ENCODE measurements at regions not wholly inside any gene's neighbourhood (a gene's known extent, or its start where the extent isn't known, plus 50 kb on each side); places are given as distances from the start of the nearest gene placed in this dataset.
"Not testable (repeated sequence)": the region's sequence is repeated elsewhere in the genome, so short reads cannot be mapped to it uniquely, and the experiment has no call there.

DNA sequence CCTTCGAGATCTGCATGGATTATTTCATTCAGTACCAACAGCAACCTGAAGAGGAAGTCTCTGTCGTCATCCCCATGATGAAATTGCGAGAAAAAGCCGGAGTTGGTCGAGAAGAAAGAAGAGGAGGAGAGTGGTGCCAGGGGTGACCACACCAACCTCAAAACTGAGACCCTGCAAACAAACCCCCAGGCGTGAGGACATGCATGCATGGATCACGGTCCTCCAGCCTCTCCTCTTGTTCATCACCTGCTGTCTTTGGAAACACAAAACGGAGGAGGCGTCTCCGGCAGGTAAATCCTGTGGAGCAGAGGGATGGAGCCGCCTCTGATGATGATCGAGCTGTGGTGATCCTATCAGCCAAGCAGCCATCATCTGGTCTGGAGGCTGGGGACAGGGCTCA is 114.4 kb upstream of the IRX2 start:
- Mint-ChIP-seq H3K4me3 (no peak overlapping the region), H3K27ac (no peak overlapping the region), H3K36me3 (ENCODE audit: low read depth) (no peaks in the 10 kb centered on the region), H3K9me3 (ENCODE audit: low read depth) (peaks cover 10% of the 10 kb centered on the region), H3K4me1 (no peaks in the 10 kb centered on the region), H3K27me3 (no peaks in the 10 kb centered on the region)
- ChIA-PET CTCF (no interaction called here), POLR2A (no interaction called here)
- DNase-seq (no peak), ATAC-seq (no peak)
- intact Hi-C loops (cut with DNase I, micrococcal nuclease): no loop called here

DNA sequence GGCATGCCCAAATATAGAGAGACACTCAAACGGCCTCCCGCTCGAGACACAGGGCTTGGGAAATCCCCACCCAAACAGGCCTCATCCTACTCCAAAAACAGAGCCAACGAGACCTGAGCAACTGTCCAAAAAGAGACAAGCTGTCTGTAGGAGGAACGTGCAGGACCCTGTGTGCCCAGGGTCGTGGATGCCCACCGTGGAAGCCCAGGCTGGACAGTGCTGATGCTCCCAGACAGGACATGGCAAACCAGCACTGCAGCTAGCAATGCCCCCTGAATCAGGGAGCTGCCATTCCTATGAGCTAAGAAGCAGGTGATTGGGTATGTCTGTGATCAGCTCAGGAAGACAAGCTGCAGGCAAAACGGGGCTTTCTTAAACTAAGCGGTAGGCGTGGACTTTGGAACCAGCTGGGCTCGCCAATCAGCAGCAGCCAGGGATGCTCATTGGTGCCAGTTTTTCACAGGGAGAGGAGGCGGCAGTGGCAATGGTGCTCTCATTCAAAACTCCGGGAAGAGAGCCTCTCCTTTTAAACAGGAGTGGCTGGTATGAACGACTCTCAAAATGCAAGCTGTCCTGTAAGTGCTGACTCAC is 113.1 kb upstream of the IRX2 start:
- H3K4me1 Mint-ChIP-seq: no peaks in the 10 kb centered on the region
- ATAC-seq (no peak), DNase-seq (no peak)
- ChIA-PET POLR2A (no interaction called here), CTCF (no interaction called here)
- no peak overlapping the region for H3K27ac Mint-ChIP-seq
- no peaks in the 10 kb centered on the region for H3K27me3 Mint-ChIP-seq
- intact Hi-C loops (cut with DNase I, micrococcal nuclease): no loop called here
- H3K9me3 Mint-ChIP-seq (ENCODE audit: low read depth): peaks cover 10% of the 10 kb centered on the region
- H3K36me3 Mint-ChIP-seq (ENCODE audit: low read depth): no peaks in the 10 kb centered on the region
- no peak overlapping the region for H3K4me3 Mint-ChIP-seq

DNA sequence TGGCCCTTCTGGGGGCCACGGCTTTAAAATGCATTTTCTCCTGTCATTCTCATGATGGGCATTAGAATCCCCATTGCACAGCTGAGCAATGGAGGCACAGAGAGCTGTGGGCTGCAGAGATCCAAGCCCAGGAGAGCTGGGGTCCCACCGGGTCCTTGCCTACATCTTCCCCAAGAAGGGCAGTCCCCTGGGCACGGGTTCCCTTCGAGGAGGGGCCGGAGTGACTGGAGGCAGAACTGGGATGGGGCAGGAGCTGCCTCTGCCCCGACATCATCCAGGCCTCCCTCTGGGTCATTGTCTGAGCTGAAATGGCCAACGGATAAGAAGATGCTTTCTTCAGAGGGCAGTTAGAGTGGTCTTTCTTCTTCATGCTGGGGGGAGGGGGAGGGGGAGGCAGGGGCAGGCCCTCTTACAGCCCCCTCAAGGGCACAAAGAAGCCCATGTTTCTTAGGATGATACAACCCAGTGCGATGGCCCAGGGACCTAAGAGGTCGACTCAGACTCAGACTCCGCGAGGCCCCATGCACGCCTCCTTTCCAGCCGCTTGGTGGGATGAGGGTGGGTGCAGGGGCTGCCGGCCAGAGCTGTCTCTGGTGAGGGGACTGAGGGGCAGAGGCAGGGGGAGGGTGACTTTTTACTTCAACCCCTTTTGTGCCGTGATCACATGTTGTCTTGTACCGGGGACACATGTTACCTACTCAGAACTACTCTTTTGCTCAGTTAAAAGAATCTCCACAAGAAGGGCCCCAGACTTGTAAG is 112.4 kb upstream of the IRX2 start:
- ATAC-seq: no peak
- no peaks in the 10 kb centered on the region for H3K27me3 Mint-ChIP-seq
- POLR2A ChIA-PET: no interaction called here
- no peak overlapping the region for H3K27ac Mint-ChIP-seq
- H3K4me1 Mint-ChIP-seq: no peaks in the 10 kb centered on the region
- intact Hi-C loops (cut with DNase I, micrococcal nuclease): no loop called here
- DNase-seq: no peak
- CTCF ChIA-PET: no interaction called here
- H3K4me3 Mint-ChIP-seq: no peak overlapping the region
- no peaks in the 10 kb centered on the region for H3K36me3 Mint-ChIP-seq (ENCODE audit: low read depth)
- H3K9me3 Mint-ChIP-seq (ENCODE audit: low read depth): peaks cover 6% of the 10 kb centered on the region

DNA sequence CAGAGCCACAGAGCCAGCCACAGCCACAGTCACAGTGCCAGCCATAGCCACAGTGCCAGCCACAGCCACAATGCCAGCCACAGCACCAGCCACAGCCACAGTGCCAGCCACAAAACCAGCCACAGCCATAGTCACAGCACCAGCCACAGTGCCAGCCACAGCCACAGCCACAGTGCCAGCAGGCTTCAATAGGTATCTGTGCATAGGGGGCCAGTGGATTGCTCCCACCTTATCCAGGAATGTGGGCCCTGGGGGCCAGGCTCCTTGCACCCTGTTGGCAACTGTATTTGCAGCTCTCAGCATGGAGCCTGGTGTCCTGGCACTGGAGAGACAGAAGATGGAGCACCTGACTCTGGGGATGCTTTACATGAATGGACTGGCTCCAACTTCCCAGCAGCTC is 111.7 kb upstream of the IRX2 start:
- no peak overlapping the region for H3K27ac Mint-ChIP-seq
- no peaks in the 10 kb centered on the region for H3K27me3 Mint-ChIP-seq
- H3K36me3 Mint-ChIP-seq (ENCODE audit: low read depth): no peaks in the 10 kb centered on the region
- no peak for DNase-seq
- intact Hi-C loops (cut with DNase I, micrococcal nuclease): no loop called here
- no peak overlapping the region for H3K4me3 Mint-ChIP-seq
- peaks cover 6% of the 10 kb centered on the region for H3K9me3 Mint-ChIP-seq (ENCODE audit: low read depth)
- no peak for ATAC-seq
- CTCF ChIA-PET: no interaction called here
- POLR2A ChIA-PET: no interaction called here
- no peaks in the 10 kb centered on the region for H3K4me1 Mint-ChIP-seq

DNA sequence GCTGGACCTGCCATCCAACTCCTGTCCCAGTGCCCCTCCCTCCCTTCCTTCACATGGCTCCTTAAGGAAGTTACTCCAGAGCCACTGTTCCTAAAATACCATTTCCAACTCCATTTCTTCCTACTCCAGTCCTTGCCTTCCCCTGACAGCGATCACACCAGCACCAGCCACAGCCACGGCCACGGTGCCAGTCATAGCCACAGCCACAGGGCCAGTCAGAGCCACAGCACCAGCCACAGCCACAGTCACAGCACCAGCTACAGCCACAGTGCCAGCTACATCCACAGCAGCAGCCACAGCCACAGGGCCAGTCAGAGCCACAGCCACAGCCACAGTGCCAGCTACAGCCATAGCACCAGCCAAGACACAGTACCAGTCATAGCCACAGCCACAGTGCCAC is 110.7 kb upstream of the IRX2 start:
- ATAC-seq; intact Hi-C loops (cut with DNase I, micrococcal nuclease); POLR2A ChIA-PET; DNase-seq; H3K9me3 Mint-ChIP-seq (ENCODE audit: low read depth); H3K4me1 Mint-ChIP-seq; H3K4me3 Mint-ChIP-seq; H3K27me3 Mint-ChIP-seq; H3K27ac Mint-ChIP-seq; H3K36me3 Mint-ChIP-seq (ENCODE audit: low read depth); CTCF ChIA-PET: not testable (repeated sequence)

DNA sequence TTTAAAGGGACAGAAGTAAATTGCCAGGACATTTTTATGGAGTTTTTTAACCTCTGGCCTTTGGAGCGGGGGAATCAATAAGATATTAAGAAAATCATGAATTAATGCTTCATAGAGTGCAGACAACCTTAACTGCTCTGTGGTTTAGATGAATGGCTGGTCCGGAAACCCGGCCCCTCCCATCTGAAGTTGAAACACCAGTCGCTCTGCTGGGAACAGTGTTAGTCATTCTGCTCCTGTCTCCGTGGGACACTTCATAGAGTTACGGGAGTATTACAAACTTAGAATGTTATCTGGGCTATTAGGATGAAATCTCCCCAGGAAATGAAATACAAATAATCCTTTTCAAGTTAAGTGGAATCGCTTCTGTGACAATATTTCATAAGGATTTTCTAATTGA is 110.1 kb upstream of the IRX2 start:
- no peak overlapping the region for H3K27ac Mint-ChIP-seq
- POLR2A ChIA-PET: no interaction called here
- H3K4me3 Mint-ChIP-seq: no peak overlapping the region
- peaks cover 6% of the 10 kb centered on the region for H3K9me3 Mint-ChIP-seq (ENCODE audit: low read depth)
- ATAC-seq (no peak), DNase-seq (no peak)
- intact Hi-C loops (cut with DNase I, micrococcal nuclease): no loop called here
- CTCF ChIA-PET: no interaction called here
- no peaks in the 10 kb centered on the region for H3K27me3 Mint-ChIP-seq
- H3K4me1 Mint-ChIP-seq: no peaks in the 10 kb centered on the region
- H3K36me3 Mint-ChIP-seq (ENCODE audit: low read depth): no peaks in the 10 kb centered on the region

DNA sequence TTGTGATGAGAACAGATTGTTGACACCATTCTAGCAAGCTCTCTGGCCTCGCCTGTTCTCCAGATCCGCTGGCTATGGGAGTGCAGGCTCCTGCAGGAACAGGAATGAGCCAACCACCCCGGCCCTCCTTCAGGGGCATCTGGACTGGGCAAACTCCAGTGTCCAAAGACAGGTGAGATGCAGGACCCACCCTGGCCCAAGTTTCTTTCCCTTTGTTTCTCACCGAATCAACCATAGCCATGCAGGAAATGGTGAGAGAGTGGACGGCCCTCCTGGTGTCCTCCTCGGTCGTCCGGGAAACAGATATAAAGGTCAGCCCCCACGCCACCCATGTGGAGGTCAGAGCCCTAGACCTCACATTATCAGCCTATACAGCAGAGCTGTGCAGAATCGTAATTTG is 108.6 kb upstream of the IRX2 start:
- H3K9me3 Mint-ChIP-seq (ENCODE audit: low read depth): peaks cover 3% of the 10 kb centered on the region
- ChIA-PET CTCF (no interaction called here), POLR2A (no interaction called here)
- no peaks in the 10 kb centered on the region for H3K27me3 Mint-ChIP-seq
- DNase-seq (no peak), ATAC-seq (no peak)
- no peak overlapping the region for H3K27ac Mint-ChIP-seq
- no peak overlapping the region for H3K4me3 Mint-ChIP-seq
- no peaks in the 10 kb centered on the region for H3K36me3 Mint-ChIP-seq (ENCODE audit: low read depth)
- intact Hi-C loops (cut with DNase I, micrococcal nuclease): no loop called here
- no peaks in the 10 kb centered on the region for H3K4me1 Mint-ChIP-seq

DNA sequence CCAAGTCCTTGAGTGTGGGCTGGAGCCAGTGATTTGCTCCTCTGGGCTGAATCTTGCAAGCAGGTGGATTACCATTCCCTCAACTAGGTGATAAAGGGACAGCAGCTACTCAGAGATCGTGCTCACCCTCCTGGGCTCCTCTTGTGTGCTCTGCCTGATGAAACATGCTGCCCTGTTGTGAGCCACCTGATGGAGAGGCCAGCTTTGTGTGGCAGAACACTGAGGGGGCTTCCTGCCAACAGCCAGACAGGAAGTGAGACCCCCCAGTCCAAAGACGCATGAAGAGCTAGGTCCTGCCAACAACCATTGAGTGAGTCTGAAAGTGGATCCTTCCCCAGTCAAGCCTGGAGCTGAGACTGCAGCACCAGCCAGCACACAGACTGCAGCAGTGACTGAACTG is 106.4 kb upstream of the IRX2 start:
- ChIA-PET CTCF (no interaction called here), POLR2A (no interaction called here)
- Mint-ChIP-seq H3K9me3 (ENCODE audit: low read depth) (peaks cover 6% of the 10 kb centered on the region), H3K4me1 (no peaks in the 10 kb centered on the region), H3K27me3 (no peaks in the 10 kb centered on the region), H3K4me3 (no peak overlapping the region), H3K27ac (no peak overlapping the region), H3K36me3 (ENCODE audit: low read depth) (no peaks in the 10 kb centered on the region)
- intact Hi-C loops (cut with DNase I, micrococcal nuclease): no loop called here
- ATAC-seq: no peak
- DNase-seq: no peak

DNA sequence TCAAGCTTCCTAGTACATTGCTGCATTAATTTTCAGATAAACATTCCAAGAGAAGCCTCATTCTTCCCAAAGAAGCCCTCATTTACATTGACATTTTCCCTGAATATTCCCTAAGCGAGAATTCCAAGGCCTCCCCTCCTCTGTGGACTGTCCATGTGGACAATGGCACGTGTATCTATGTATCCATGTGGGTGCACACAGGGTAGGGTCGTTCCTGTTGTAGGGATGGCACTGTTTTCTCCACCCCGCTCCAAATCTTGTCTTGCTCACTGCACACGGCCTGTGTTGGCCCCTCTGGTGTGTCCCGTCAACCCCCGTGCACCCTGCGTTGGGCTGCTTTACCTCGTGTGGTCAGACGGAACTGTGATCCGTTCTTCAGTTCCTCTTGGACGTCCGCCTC is 104.7 kb upstream of the IRX2 start:
- H3K27me3 Mint-ChIP-seq: no peaks in the 10 kb centered on the region
- CTCF ChIA-PET: no interaction called here
- POLR2A ChIA-PET: no interaction called here

DNA sequence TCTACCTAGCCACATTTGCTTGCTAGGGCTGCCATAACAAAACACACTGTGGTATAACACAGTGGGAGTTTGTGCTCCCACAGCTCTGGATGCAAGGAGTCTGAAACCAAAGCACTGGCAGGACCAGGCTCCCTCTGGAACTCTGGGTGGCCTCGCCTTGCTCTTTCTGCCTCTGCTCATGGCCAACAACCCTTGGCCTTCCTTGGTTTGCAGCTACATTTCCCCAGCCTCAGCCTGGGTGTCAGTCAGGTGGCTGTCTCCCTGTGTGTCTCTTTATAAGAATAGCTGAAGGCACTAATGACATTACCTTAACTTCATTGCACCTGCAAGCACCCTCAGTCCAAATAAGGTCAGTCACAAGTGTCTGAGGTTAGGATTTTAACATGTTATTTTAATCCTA is 101.0 kb upstream of the IRX2 start:
- Mint-ChIP-seq H3K4me3 (no peak overlapping the region), H3K27me3 (no peaks in the 10 kb centered on the region), H3K4me1 (no peaks in the 10 kb centered on the region), H3K36me3 (ENCODE audit: low read depth) (no peaks in the 10 kb centered on the region), H3K9me3 (ENCODE audit: low read depth) (peaks cover 3% of the 10 kb centered on the region), H3K27ac (no peak overlapping the region)
- ChIA-PET POLR2A (no interaction called here), CTCF (no interaction called here)
- DNase-seq (no peak), ATAC-seq (no peak)
- intact Hi-C loops (cut with DNase I, micrococcal nuclease): no loop called here

More for the DNA sequence above, 104.7 kb upstream of the IRX2 start:
- no peak overlapping the region for H3K27ac Mint-ChIP-seq
- ATAC-seq (no peak), DNase-seq (no peak)
- intact Hi-C loops (cut with DNase I, micrococcal nuclease): no loop called here
- H3K36me3 Mint-ChIP-seq (ENCODE audit: low read depth): no peaks in the 10 kb centered on the region
- no peaks in the 10 kb centered on the region for H3K4me1 Mint-ChIP-seq
- peaks cover 3% of the 10 kb centered on the region for H3K9me3 Mint-ChIP-seq (ENCODE audit: low read depth)
- H3K4me3 Mint-ChIP-seq: no peak overlapping the region

DNA sequence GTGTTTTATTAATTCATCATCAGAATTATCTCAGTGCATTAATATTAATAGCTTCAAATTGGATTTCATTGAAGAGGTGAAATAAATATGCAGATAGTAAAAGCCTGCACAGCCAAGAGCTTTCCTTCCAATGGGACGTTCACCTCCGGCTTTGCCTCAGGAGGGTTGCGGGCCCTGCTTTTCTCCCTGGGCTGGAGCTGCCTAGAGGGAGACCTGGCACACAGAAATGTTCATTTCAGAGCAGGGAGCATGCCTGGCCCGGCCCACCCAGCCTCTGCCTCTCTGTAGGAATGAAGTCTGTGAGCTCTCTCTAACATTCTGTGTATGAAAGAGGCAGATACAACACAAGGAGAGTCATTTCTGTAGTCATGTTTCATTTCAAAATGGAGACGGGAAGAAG is 100.4 kb upstream of the IRX2 start:
- ChIA-PET CTCF (no interaction called here), POLR2A (no interaction called here)
- DNase-seq: no peak
- H3K27me3 Mint-ChIP-seq: no peaks in the 10 kb centered on the region
- intact Hi-C loops (cut with DNase I, micrococcal nuclease): no loop called here
- no peaks in the 10 kb centered on the region for H3K36me3 Mint-ChIP-seq (ENCODE audit: low read depth)
- peaks cover 3% of the 10 kb centered on the region for H3K9me3 Mint-ChIP-seq (ENCODE audit: low read depth)
- no peak overlapping the region for H3K27ac Mint-ChIP-seq
- no peaks in the 10 kb centered on the region for H3K4me1 Mint-ChIP-seq
- ATAC-seq: no peak
- H3K4me3 Mint-ChIP-seq: no peak overlapping the region

DNA sequence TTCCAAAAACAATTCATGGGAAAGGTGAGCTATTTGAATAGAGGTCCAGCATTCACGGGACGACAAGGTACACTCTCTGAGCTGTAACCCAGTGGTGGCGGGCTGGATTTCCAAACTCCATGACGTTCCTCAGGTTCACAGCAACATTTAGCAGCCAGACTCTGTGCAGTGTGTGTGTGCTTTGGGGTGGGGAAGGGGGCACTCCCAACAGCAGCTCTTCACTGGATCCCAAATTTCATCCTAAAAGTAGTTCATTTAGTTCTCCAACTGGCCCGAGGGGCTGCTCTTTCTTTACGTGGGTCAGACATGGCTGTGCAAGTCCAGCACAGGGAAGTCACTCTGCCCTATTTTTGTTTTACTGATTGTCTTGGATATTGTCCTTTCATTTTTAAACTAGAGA is 98.0 kb upstream of the IRX2 start:
- Mint-ChIP-seq H3K9me3 (ENCODE audit: low read depth) (peaks cover 3% of the 10 kb centered on the region), H3K4me1 (no peaks in the 10 kb centered on the region), H3K36me3 (ENCODE audit: low read depth) (no peaks in the 10 kb centered on the region), H3K27ac (no peak overlapping the region), H3K27me3 (no peaks in the 10 kb centered on the region), H3K4me3 (no peak overlapping the region)
- ChIA-PET POLR2A (no interaction called here), CTCF (no interaction called here)
- ATAC-seq (no peak), DNase-seq (no peak)
- intact Hi-C loops (cut with DNase I, micrococcal nuclease): no loop called here

DNA sequence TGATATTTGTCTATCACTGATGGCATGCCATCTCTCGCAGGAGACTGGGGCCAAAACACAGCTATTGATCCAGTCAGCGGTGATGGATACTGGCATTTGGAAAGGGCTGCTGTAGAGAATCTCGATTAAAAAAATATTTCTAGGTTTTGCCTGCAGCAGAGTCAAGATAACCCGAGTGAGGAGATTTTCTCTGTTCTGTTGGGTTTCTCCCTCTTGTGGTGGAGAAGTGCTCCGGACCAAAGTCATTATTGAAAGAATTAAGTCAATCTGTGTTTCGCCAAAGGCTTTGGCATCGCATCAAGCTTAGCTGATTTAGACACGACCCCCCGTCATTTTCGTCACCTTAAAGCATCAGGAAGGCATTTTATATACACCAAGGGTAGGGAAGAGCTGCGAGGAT is 97.1 kb upstream of the IRX2 start:
- ChIA-PET POLR2A (no interaction called here), CTCF (no interaction called here)
- no peaks in the 10 kb centered on the region for H3K27me3 Mint-ChIP-seq
- peaks cover 3% of the 10 kb centered on the region for H3K9me3 Mint-ChIP-seq (ENCODE audit: low read depth)
- no peaks in the 10 kb centered on the region for H3K4me1 Mint-ChIP-seq
- intact Hi-C loops (cut with DNase I, micrococcal nuclease): no loop called here
- H3K36me3 Mint-ChIP-seq (ENCODE audit: low read depth): no peaks in the 10 kb centered on the region
- no peak overlapping the region for H3K4me3 Mint-ChIP-seq
- DNase-seq (no peak), ATAC-seq (no peak)
- no peak overlapping the region for H3K27ac Mint-ChIP-seq

Measured in activated CD4-positive, alpha-beta T cell treated with anti-CD3 and anti-CD28 coated beads for 36 hours (primary cell).